ENCODE measurements at regions not wholly inside any gene's neighbourhood (a gene's known extent, or its start where the extent isn't known, plus 50 kb on each side); places are given as distances from the start of the nearest gene placed in this dataset.
"Not testable (repeated sequence)": the region's sequence is repeated elsewhere in the genome, so short reads cannot be mapped to it uniquely, and the experiment has no call there.

GRCh38 chr21:5037606-5038331, 5483.6 kb upstream of the TPTE start:
- not testable (repeated sequence) for H3K27me3 ChIP-seq (ENCODE audit: control insufficient read depth in 3 of 3, insufficient read depth in 3 of 3, low read length in 2 of 3); DNase-seq; H3K27ac ChIP-seq (ENCODE audit: low read depth in 1 of 2, low read length in 1 of 2); H3K4me1 ChIP-seq (ENCODE audit: control insufficient read depth in 5 of 5, insufficient read depth in 5 of 5, low read length in 5 of 5); H3K4me3 ChIP-seq; H3K36me3 ChIP-seq (ENCODE audit: control insufficient read depth in 4 of 4, insufficient read depth in 4 of 4, low read length in 4 of 4); ATAC-seq (ENCODE audit: insufficient read depth, low FRiP score); H3K9me3 ChIP-seq (ENCODE audit: control insufficient read depth in 4 of 4, insufficient read depth in 3 of 4, low read length in 3 of 4); H3K9ac ChIP-seq (ENCODE audit: insufficient read depth in 1 of 2, low read length in 2 of 2)
- WGBS, 2 donors = 97% methylated on average over 4 to 8 of the region's 15 CpGs

GRCh38 chr21:5039926-5040325, 5481.5 kb upstream of the TPTE start:
- not testable (repeated sequence) for DNase-seq; ATAC-seq (ENCODE audit: insufficient read depth, low FRiP score); H3K27ac ChIP-seq (ENCODE audit: low read depth in 1 of 2, low read length in 1 of 2); H3K27me3 ChIP-seq (ENCODE audit: control insufficient read depth in 3 of 3, insufficient read depth in 3 of 3, low read length in 2 of 3); H3K4me1 ChIP-seq (ENCODE audit: control insufficient read depth in 5 of 5, insufficient read depth in 5 of 5, low read length in 5 of 5); H3K4me3 ChIP-seq; H3K9ac ChIP-seq (ENCODE audit: insufficient read depth in 1 of 2, low read length in 2 of 2); H3K9me3 ChIP-seq (ENCODE audit: control insufficient read depth in 4 of 4, insufficient read depth in 3 of 4, low read length in 3 of 4); H3K36me3 ChIP-seq (ENCODE audit: control insufficient read depth in 4 of 4, insufficient read depth in 4 of 4, low read length in 4 of 4)
- WGBS, 2 donors = no CpG with 5 or more reads among the region's 5 CpGs

DNA sequence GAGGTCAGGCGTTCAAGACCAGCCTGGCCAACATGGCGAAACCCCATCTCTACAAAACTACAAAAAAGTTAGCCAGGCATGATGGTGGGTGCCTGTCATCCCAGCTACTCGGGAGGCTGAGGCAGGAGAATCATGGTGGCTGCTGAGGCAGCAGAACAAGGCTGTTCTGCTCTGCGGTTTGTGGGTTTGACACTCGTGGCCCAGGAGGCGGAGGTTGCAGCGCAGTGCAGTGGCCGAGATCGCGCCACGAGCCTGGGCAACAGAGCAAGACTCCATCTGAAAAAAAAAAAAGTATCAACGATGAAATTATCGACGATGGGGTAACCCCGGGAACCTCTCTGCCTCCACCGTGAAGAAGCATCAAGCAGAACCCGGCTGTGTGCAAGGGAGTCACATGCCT, 5478.8 kb upstream of the TPTE start:
- ATAC-seq (ENCODE audit: insufficient read depth, low FRiP score); H3K4me1 ChIP-seq (ENCODE audit: control insufficient read depth in 5 of 5, insufficient read depth in 5 of 5, low read length in 5 of 5): not testable (repeated sequence)
- no CpG with 5 or more reads among the region's 17 CpGs for WGBS, 2 donors

GRCh38 chr21:5044812-5045211, 5476.6 kb upstream of the TPTE start:
- not testable (repeated sequence) for H3K9me3 ChIP-seq (ENCODE audit: control insufficient read depth in 4 of 4, insufficient read depth in 3 of 4, low read length in 3 of 4); H3K4me3 ChIP-seq; H3K27me3 ChIP-seq (ENCODE audit: control insufficient read depth in 3 of 3, insufficient read depth in 3 of 3, low read length in 2 of 3); H3K9ac ChIP-seq (ENCODE audit: insufficient read depth in 1 of 2, low read length in 2 of 2); H3K27ac ChIP-seq (ENCODE audit: low read depth in 1 of 2, low read length in 1 of 2); H3K36me3 ChIP-seq (ENCODE audit: control insufficient read depth in 4 of 4, insufficient read depth in 4 of 4, low read length in 4 of 4); H3K4me1 ChIP-seq (ENCODE audit: control insufficient read depth in 5 of 5, insufficient read depth in 5 of 5, low read length in 5 of 5); DNase-seq; ATAC-seq (ENCODE audit: insufficient read depth, low FRiP score)
- no CpG with 5 or more reads among the region's 7 CpGs for WGBS, 2 donors

More for the DNA sequence above, 5478.8 kb upstream of the TPTE start:
- H3K36me3 ChIP-seq (ENCODE audit: control insufficient read depth in 4 of 4, insufficient read depth in 4 of 4, low read length in 4 of 4); H3K27me3 ChIP-seq (ENCODE audit: control insufficient read depth in 3 of 3, insufficient read depth in 3 of 3, low read length in 2 of 3); DNase-seq; H3K9ac ChIP-seq (ENCODE audit: insufficient read depth in 1 of 2, low read length in 2 of 2); H3K27ac ChIP-seq (ENCODE audit: low read depth in 1 of 2, low read length in 1 of 2); H3K9me3 ChIP-seq (ENCODE audit: control insufficient read depth in 4 of 4, insufficient read depth in 3 of 4, low read length in 3 of 4); H3K4me3 ChIP-seq: not testable (repeated sequence)

- WGBS, 2 donors = 94 to 95% methylated on average over 4 of the region's 5 CpGs
- H3K4me3 ChIP-seq; H3K27me3 ChIP-seq (ENCODE audit: control insufficient read depth in 3 of 3, insufficient read depth in 3 of 3, low read length in 2 of 3); H3K9me3 ChIP-seq (ENCODE audit: control insufficient read depth in 4 of 4, insufficient read depth in 3 of 4, low read length in 3 of 4); DNase-seq; H3K4me1 ChIP-seq (ENCODE audit: control insufficient read depth in 5 of 5, insufficient read depth in 5 of 5, low read length in 5 of 5); H3K9ac ChIP-seq (ENCODE audit: insufficient read depth in 1 of 2, low read length in 2 of 2); H3K27ac ChIP-seq (ENCODE audit: low read depth in 1 of 2, low read length in 1 of 2); ATAC-seq (ENCODE audit: insufficient read depth, low FRiP score); H3K36me3 ChIP-seq (ENCODE audit: control insufficient read depth in 4 of 4, insufficient read depth in 4 of 4, low read length in 4 of 4): not testable (repeated sequence)
These were observed 5469.9 kb upstream of the TPTE start for GRCh38 chr21:5051303-5052018.

GRCh38 chr21:5055027-5055754, 5466.2 kb upstream of the TPTE start:
- not testable (repeated sequence) for H3K4me1 ChIP-seq (ENCODE audit: control insufficient read depth in 5 of 5, insufficient read depth in 5 of 5, low read length in 5 of 5); H3K4me3 ChIP-seq; ATAC-seq (ENCODE audit: insufficient read depth, low FRiP score); H3K27me3 ChIP-seq (ENCODE audit: control insufficient read depth in 3 of 3, insufficient read depth in 3 of 3, low read length in 2 of 3); H3K27ac ChIP-seq (ENCODE audit: low read depth in 1 of 2, low read length in 1 of 2); DNase-seq; H3K9ac ChIP-seq (ENCODE audit: insufficient read depth in 1 of 2, low read length in 2 of 2); H3K9me3 ChIP-seq (ENCODE audit: control insufficient read depth in 4 of 4, insufficient read depth in 3 of 4, low read length in 3 of 4); H3K36me3 ChIP-seq (ENCODE audit: control insufficient read depth in 4 of 4, insufficient read depth in 4 of 4, low read length in 4 of 4)
- WGBS, 2 donors = 12 to 56% methylated on average over 3 to 5 of the region's 13 CpGs

DNA sequence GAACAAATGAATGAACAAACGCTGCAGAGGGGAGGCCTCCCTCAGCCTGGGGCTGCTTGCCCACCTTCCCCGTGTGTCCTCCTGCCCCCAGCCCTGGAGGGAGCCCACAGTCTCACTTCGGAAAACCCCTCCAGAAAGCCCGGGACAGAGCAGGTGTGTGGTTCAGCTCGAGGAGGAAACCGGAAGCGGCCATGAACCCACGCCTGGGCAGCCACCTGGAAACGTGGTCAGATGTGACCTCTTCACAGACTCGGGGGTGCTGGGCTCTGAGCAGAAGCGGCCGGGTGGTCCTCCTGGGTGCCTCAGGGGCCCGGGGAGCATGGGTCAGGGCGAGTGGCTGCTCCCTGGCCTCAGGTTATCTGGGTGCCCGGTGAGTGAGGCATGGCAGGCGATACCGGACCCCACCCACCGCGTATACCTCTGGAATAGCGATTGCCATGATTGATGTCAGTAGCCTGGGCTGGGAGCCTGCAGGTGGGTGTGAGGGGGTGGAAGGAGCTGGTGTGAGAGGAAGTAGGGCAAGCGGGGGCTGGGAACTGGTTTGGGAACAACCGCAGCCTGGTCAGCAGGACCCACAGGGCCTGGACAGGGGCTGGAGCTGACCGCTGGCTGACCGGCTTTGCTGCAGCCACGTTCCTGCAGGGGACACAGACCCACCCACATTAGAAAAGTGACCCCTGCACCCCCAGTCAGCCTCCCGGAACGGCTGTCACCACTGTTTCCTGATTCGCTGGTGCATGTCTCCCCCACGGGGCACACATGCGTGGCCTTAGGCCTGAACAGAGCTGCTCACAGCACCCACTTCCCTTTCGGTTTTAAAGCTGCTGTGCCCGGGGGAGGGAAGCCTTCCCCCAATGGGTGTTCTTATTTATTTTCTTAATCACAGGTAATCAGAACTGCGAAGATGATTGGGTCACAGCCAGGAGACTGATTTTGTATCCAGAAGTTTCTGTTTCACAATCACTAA, 5465.1 kb upstream of the TPTE start:
- no CpG with 5 or more reads among the region's 33 CpGs for WGBS, 2 donors
- not testable (repeated sequence) for ATAC-seq (ENCODE audit: insufficient read depth, low FRiP score); H3K9ac ChIP-seq (ENCODE audit: insufficient read depth in 1 of 2, low read length in 2 of 2)

More for the DNA sequence above, 5465.1 kb upstream of the TPTE start:
- H3K27me3 ChIP-seq (ENCODE audit: control insufficient read depth in 3 of 3, insufficient read depth in 3 of 3, low read length in 2 of 3); H3K36me3 ChIP-seq (ENCODE audit: control insufficient read depth in 4 of 4, insufficient read depth in 4 of 4, low read length in 4 of 4); H3K4me1 ChIP-seq (ENCODE audit: control insufficient read depth in 5 of 5, insufficient read depth in 5 of 5, low read length in 5 of 5); H3K4me3 ChIP-seq; H3K27ac ChIP-seq (ENCODE audit: low read depth in 1 of 2, low read length in 1 of 2); DNase-seq; H3K9me3 ChIP-seq (ENCODE audit: control insufficient read depth in 4 of 4, insufficient read depth in 3 of 4, low read length in 3 of 4): not testable (repeated sequence)

All from lung (tissue), 9 donors.